Osteocyte (in vitro differentiated cells): ENCODE measurements at regions not wholly inside any gene's neighbourhood (a gene's known extent, or its start where the extent isn't known, plus 50 kb on each side); places are given as distances from the start of the nearest gene placed in this dataset.

Experiments
- DNase-seq: peaks from one replicate; pipeline ENCODE4 v3.0.0; 2021; ENCODE audit warnings: mixed read lengths; ENCODE audit not compliant: unreplicated experiment; ENCODE audit errors: extremely low spot score
- H3K27ac Mint-ChIP-seq: one replicate; pipeline ENCODE4 v1.8.0; 2021; ENCODE audit warnings: mild to moderate bottlenecking, mixed read lengths; ENCODE audit not compliant: unreplicated experiment
- H3K27me3 Mint-ChIP-seq: one replicate; pipeline ENCODE4 v1.8.0; 2021; ENCODE audit warnings: mixed read lengths; ENCODE audit not compliant: unreplicated experiment
- H3K36me3 Mint-ChIP-seq: one replicate; pipeline ENCODE4 v1.8.0; 2021; ENCODE audit warnings: mixed read lengths; ENCODE audit not compliant: unreplicated experiment
- H3K4me1 Mint-ChIP-seq: one replicate; pipeline ENCODE4 v1.8.0; 2021; ENCODE audit warnings: mixed read lengths; ENCODE audit not compliant: unreplicated experiment
- H3K4me3 Mint-ChIP-seq: one replicate; pipeline ENCODE4 v1.8.0; 2021; ENCODE audit warnings: mild to moderate bottlenecking, moderate library complexity, mixed read lengths; ENCODE audit not compliant: unreplicated experiment
- H3K9me3 Mint-ChIP-seq: one replicate; pipeline ENCODE4 v1.8.0; 2021; ENCODE audit warnings: mixed read lengths; ENCODE audit not compliant: unreplicated experiment
- TF ChIP-seq, protein P1 (sequence below): fragments of 200-600 bp; sonication (generic); IDR thresholded peaks from 2 replicates; pipeline ENCODE4 v1.5.0; 2021; ENCODE audit warnings: antibody characterized with exemption, mild to moderate bottlenecking, moderate library complexity

DNA sequence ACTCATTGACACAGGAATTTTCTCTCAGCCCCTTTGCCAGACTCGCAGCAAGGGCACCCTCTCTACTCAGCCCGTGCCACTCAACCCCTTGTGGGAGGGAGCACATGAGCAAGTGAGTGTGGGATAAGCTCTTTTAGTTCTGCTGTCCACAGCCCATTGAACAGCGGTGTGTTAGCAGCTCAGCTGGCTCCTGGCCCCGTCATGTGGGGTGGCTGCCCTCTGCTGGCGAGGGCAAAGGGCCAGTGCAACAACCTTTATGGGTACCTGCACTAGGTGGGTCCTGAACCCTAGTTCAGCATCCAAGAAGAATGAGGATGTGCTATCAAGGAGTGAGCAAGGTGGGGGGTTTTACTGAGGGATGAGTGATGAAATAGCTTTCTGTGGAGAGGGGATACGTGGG lies 85.0 kb upstream of the ZNF81 start:
- Mint-ChIP-seq H3K4me3 (no peak overlapping the region), H3K27me3 (peaks cover 3% of the 10 kb centered on the region), H3K4me1 (no peaks in the 10 kb centered on the region), H3K36me3 (no peaks in the 10 kb centered on the region), H3K27ac (no peak overlapping the region), H3K9me3 (peaks cover 6% of the 10 kb centered on the region)
- DNase-seq: no peak
- TF ChIP-seq, protein P1, sequence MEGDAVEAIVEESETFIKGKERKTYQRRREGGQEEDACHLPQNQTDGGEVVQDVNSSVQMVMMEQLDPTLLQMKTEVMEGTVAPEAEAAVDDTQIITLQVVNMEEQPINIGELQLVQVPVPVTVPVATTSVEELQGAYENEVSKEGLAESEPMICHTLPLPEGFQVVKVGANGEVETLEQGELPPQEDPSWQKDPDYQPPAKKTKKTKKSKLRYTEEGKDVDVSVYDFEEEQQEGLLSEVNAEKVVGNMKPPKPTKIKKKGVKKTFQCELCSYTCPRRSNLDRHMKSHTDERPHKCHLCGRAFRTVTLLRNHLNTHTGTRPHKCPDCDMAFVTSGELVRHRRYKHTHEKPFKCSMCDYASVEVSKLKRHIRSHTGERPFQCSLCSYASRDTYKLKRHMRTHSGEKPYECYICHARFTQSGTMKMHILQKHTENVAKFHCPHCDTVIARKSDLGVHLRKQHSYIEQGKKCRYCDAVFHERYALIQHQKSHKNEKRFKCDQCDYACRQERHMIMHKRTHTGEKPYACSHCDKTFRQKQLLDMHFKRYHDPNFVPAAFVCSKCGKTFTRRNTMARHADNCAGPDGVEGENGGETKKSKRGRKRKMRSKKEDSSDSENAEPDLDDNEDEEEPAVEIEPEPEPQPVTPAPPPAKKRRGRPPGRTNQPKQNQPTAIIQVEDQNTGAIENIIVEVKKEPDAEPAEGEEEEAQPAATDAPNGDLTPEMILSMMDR: no peak

DNA sequence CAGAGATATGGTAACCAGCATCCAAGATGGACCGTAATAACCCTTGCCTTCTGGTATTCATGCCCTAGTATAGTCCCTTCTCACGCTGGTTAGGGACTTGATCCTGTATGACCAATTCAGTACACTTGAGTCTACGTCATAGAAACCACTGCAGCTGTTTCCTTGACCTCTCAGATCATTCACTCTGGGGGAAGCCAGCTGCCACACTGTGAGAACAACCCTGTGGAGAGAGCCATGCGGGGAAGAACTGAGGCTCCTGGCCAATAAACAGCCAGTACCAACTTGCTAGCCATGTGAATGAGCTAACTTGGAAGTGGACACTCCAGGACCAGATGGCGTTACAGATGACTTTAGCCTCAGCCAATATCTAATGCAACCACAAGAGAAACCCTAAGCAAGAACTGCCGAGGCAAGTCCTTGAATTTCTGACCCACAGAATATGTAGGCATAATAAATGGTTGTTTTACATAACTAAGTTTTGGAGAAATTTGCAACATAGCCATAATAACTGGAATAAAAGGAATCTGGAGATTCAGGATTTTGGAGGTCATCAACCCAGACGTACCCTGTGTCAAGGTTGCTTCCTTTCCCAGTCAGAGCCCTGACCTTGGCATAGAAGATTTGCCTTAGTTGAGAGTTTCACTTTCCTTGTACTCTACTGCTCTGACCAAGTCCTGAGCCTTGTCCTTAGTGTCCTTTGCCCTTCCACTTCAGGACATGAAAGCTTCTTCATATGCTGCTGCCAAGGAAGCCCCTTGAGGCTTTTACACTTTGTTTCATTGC lies 87.3 kb upstream of the ZNF81 start:
- TF ChIP-seq, protein P1: no peak
- no peak for DNase-seq
- no peak overlapping the region for H3K27ac Mint-ChIP-seq
- peaks cover 3% of the 10 kb centered on the region for H3K27me3 Mint-ChIP-seq
- no peaks in the 10 kb centered on the region for H3K36me3 Mint-ChIP-seq
- H3K4me1 Mint-ChIP-seq: no peaks in the 10 kb centered on the region
- no peaks in the 10 kb centered on the region for H3K9me3 Mint-ChIP-seq
- H3K4me3 Mint-ChIP-seq: no peak overlapping the region

DNA sequence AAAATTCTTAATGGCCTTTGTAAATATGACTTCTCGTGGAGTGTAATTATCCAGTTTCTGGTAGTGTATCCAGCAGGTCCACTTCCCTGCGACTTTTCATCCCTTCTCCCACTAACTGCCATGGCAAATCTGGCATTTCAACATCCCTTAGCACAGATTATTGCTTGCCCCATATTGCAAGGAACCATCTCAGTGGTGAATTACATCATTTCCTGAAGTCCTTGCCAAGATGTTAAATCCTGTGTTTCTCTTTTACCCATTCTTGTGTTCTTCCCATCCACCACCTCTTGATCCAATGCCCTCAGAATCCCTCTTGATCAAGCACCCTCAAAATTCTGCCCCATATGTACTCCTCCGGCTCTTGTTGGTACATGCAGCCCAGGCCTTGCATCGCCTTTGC lies 88.1 kb upstream of the ZNF81 start:
- TF ChIP-seq, protein P1: no peak
- no peaks in the 10 kb centered on the region for H3K4me1 Mint-ChIP-seq
- DNase-seq: no peak
- H3K27ac Mint-ChIP-seq: no peak overlapping the region
- no peaks in the 10 kb centered on the region for H3K9me3 Mint-ChIP-seq
- H3K4me3 Mint-ChIP-seq: no peak overlapping the region
- H3K36me3 Mint-ChIP-seq: no peaks in the 10 kb centered on the region
- peaks cover 3% of the 10 kb centered on the region for H3K27me3 Mint-ChIP-seq

DNA sequence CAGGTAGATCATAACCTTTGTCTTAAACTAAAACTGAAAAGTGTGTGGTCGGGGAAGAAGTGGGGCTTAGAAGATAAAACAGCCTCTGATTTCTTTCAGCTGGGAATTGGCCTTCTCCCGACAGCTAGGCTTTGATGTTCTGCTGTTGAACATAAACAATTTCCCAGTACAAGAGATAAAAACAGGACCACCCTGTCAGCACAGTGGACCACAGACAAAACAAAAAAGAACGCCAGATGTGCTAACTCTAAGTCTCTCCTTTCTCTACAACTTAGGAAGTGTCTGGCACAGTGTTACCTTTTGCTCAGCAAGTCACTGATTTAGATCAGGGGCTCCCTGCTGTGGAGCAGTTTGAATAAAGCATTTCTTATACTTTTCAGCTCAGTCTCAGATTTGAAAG lies 87.5 kb upstream of the UXT start:
- no peak for DNase-seq
- H3K27ac Mint-ChIP-seq: no peak overlapping the region
- H3K27me3 Mint-ChIP-seq: peaks cover 3% of the 10 kb centered on the region
- H3K36me3 Mint-ChIP-seq: no peaks in the 10 kb centered on the region
- no peaks in the 10 kb centered on the region for H3K9me3 Mint-ChIP-seq
- no peaks in the 10 kb centered on the region for H3K4me1 Mint-ChIP-seq
- TF ChIP-seq, protein P1: no peak
- no peak overlapping the region for H3K4me3 Mint-ChIP-seq

DNA sequence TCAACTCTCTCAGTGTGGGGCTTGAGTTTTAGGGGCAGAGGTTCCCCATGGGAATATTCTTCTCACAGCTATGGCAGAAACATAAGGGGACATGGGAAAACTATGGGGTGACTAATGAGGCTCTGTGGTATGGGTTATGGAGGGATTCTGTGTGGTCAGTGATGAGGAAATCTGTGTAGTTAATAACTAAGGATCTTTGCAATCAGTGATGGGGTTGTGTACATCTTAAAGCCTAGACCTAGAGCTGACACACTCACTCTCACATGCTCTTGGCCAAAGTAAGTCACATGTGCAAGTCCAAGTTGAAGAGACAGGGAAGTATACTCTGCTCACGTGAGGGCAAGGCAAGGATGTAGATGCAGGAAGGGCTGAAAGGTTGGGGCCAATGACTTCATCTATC lies 86.4 kb upstream of the UXT start:
- Mint-ChIP-seq H3K9me3 (no peaks in the 10 kb centered on the region), H3K27ac (no peak overlapping the region), H3K4me1 (no peaks in the 10 kb centered on the region), H3K27me3 (peaks cover 1% of the 10 kb centered on the region), H3K36me3 (no peaks in the 10 kb centered on the region), H3K4me3 (no peak overlapping the region)
- DNase-seq: no peak
- TF ChIP-seq, protein P1: no peak
